Osteocyte (in vitro differentiated cells): ENCODE measurements at regions not wholly inside any gene's neighbourhood (a gene's known extent, or its start where the extent isn't known, plus 50 kb on each side); places are given as distances from the start of the nearest gene placed in this dataset.

ENCODE experiments used
- DNase-seq: peaks from one replicate; pipeline ENCODE4 v3.0.0; 2021; ENCODE audit warnings: mixed read lengths; ENCODE audit not compliant: unreplicated experiment; ENCODE audit errors: extremely low spot score
- H3K27ac Mint-ChIP-seq: one replicate; pipeline ENCODE4 v1.8.0; 2021; ENCODE audit warnings: mild to moderate bottlenecking, mixed read lengths; ENCODE audit not compliant: unreplicated experiment
- H3K27me3 Mint-ChIP-seq: one replicate; pipeline ENCODE4 v1.8.0; 2021; ENCODE audit warnings: mixed read lengths; ENCODE audit not compliant: unreplicated experiment
- H3K36me3 Mint-ChIP-seq: one replicate; pipeline ENCODE4 v1.8.0; 2021; ENCODE audit warnings: mixed read lengths; ENCODE audit not compliant: unreplicated experiment
- H3K4me1 Mint-ChIP-seq: one replicate; pipeline ENCODE4 v1.8.0; 2021; ENCODE audit warnings: mixed read lengths; ENCODE audit not compliant: unreplicated experiment
- H3K4me3 Mint-ChIP-seq: one replicate; pipeline ENCODE4 v1.8.0; 2021; ENCODE audit warnings: mild to moderate bottlenecking, moderate library complexity, mixed read lengths; ENCODE audit not compliant: unreplicated experiment
- H3K9me3 Mint-ChIP-seq: one replicate; pipeline ENCODE4 v1.8.0; 2021; ENCODE audit warnings: mixed read lengths; ENCODE audit not compliant: unreplicated experiment
- TF ChIP-seq, protein P1 (sequence below): fragments of 200-600 bp; sonication (generic); IDR thresholded peaks from 2 replicates; pipeline ENCODE4 v1.5.0; 2021; ENCODE audit warnings: antibody characterized with exemption, mild to moderate bottlenecking, moderate library complexity

DNA sequence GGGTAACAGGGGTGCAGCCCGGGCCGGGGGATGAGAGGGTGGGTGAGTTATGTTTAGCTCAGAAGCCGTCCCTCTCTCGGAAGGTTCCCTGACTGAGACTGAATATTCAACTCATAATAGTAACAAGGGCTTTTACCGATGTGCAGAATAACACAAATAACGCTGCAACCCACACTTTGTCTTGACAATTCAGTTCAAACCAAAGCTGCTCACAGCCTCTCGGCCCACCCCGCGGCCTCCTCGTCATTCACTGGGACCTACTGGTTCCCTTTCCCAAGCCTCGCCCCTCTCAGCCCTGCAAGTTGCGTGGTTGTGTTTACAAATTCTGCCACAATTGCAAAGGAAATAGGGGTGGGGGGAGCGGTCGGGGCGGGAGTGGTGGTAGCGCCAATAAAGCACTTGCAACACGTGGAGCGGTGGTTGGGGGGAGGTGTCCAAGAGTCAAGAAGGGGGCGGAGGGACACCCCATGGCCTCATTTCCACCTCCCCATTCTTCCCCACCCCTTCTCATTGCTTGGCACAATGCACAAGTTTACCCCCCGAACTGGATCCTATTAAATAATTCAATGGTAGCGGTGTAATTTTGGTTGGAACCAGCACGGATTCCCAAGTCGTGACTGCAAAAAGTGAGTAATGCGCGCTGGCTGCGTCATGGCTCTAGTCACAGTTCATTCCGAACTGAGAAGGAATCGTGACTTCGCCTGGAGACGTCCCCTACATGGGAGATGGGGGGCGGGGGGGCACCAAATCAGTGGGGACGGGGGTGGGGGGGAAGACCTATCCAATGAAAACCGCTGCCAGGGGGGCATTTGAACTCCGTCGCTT lies 102.0 kb upstream of the HSD17B12 start:
- peaks cover 50% of the 10 kb centered on the region for H3K4me1 Mint-ChIP-seq
- peak; percentile 75 for DNase-seq
- no peaks in the 10 kb centered on the region for H3K9me3 Mint-ChIP-seq
- H3K27ac Mint-ChIP-seq, result no peak overlapping the region
- peaks cover 95% of the 10 kb centered on the region for H3K27me3 Mint-ChIP-seq
- TF ChIP-seq, protein P1, sequence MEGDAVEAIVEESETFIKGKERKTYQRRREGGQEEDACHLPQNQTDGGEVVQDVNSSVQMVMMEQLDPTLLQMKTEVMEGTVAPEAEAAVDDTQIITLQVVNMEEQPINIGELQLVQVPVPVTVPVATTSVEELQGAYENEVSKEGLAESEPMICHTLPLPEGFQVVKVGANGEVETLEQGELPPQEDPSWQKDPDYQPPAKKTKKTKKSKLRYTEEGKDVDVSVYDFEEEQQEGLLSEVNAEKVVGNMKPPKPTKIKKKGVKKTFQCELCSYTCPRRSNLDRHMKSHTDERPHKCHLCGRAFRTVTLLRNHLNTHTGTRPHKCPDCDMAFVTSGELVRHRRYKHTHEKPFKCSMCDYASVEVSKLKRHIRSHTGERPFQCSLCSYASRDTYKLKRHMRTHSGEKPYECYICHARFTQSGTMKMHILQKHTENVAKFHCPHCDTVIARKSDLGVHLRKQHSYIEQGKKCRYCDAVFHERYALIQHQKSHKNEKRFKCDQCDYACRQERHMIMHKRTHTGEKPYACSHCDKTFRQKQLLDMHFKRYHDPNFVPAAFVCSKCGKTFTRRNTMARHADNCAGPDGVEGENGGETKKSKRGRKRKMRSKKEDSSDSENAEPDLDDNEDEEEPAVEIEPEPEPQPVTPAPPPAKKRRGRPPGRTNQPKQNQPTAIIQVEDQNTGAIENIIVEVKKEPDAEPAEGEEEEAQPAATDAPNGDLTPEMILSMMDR, result no peak
- H3K4me3 Mint-ChIP-seq, result peak overlapping the region; percentile 63
- no peaks in the 10 kb centered on the region for H3K36me3 Mint-ChIP-seq

DNA sequence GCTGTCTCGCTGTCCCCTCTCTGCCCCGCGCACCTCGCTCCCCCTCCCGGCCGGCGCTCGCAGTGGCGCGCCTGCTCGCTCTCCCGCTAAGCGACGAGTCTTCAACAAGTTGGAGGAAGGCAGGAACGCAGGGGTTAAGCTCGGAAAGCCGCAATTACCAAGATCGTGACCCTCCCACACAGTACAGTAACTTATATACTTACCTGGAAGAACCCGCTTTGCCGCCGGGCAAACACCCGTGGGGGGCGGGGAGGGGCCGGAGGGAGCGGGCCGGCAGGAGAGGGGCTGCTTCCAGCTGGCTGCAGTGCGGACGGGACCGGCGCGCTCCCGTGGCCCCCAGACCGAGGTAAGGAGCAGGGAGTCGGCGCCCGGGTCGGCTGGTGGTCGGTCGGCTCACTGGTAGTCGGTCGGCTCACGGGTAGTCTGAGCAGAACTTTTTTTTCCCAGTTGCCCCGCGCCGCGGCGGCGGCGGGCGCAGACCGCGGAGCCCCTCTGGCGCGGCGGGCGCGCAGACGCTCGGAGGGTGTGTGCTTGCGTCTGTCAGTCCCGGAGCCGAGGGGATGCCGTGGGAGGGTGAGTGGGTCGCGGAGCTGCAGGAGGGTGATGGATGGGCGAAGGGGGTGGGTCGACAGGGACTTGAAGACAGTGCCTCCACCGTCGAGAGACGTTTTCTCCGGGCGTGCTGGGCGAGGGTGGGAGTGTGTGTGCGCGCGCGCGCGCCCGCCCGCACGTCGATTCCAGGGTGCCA lies 101.2 kb upstream of the HSD17B12 start:
- H3K4me1 Mint-ChIP-seq, result peaks cover 50% of the 10 kb centered on the region
- TF ChIP-seq, protein P1, result peak; percentile 23
- H3K9me3 Mint-ChIP-seq, result no peaks in the 10 kb centered on the region
- peak; percentile 84 for DNase-seq
- H3K27me3 Mint-ChIP-seq, result peaks cover 93% of the 10 kb centered on the region
- H3K36me3 Mint-ChIP-seq, result no peaks in the 10 kb centered on the region
- no peak overlapping the region for H3K27ac Mint-ChIP-seq
- H3K4me3 Mint-ChIP-seq, result peak overlapping the region; percentile 63

DNA sequence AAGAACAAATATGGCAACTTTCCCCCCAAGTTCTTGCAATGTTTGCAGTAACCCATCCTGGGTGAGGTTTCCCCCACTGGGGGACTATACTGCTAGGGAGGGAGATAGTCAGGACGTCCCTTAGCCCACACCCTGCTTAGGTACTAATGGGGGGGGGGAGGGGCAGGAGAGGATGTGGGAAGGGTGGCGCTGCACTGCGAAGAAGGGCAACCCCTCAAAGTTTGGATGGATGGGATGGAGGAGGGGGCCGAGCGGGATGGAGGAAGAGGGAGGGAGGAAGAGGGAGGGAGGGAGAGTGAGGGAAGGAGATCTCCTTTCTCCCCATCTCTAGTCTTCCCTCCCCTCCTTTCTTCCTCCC lies 100.6 kb upstream of the HSD17B12 start:
- H3K27ac Mint-ChIP-seq, result no peak overlapping the region
- H3K36me3 Mint-ChIP-seq, result no peaks in the 10 kb centered on the region
- peak overlapping the region; percentile 63 for H3K4me3 Mint-ChIP-seq
- peaks cover 48% of the 10 kb centered on the region for H3K4me1 Mint-ChIP-seq
- DNase-seq, result no peak
- no peaks in the 10 kb centered on the region for H3K9me3 Mint-ChIP-seq
- H3K27me3 Mint-ChIP-seq, result peaks cover 91% of the 10 kb centered on the region
- TF ChIP-seq, protein P1, result no peak

- H3K4me3 Mint-ChIP-seq, result peak overlapping the region; percentile 63
- H3K36me3 Mint-ChIP-seq, result no peaks in the 10 kb centered on the region
- DNase-seq, result peak; percentile 79
- TF ChIP-seq, protein P1, result no peak
- peaks cover 90% of the 10 kb centered on the region for H3K27me3 Mint-ChIP-seq
- H3K9me3 Mint-ChIP-seq, result no peaks in the 10 kb centered on the region
- H3K27ac Mint-ChIP-seq, result no peak overlapping the region
- H3K4me1 Mint-ChIP-seq, result peaks cover 39% of the 10 kb centered on the region
Observed at GRCh38 chr11:43580735-43581369, 99.7 kb upstream of the HSD17B12 start.
